Activated CD8-positive, alpha-beta T cell treated with anti-CD3 and anti-CD28 coated beads for 36 hours (primary cell): ENCODE measurements at regions not wholly inside any gene's neighbourhood (a gene's known extent, or its start where the extent isn't known, plus 50 kb on each side); places are given as distances from the start of the nearest gene placed in this dataset.

Experiments
- ATAC-seq: fragments of 200-7000 bp; cut with Tn5 transposase; one replicate; pipeline ENCODE4 v1.10.0; 2021; ENCODE audit warnings: mild to moderate bottlenecking, moderate library complexity
- CTCF ChIA-PET: fragments of 350-600 bp; sonication (Branson Sonifier 250); formaldehyde crosslinking; loops from one replicate; lab custom pipeline; 2021; ENCODE audit warnings: antibody characterized with exemption; lab: Charles Lee
- POLR2A ChIA-PET: fragments of 350-600 bp; sonication (Branson Sonifier 250); formaldehyde crosslinking; loops from one replicate; lab custom pipeline; 2021; ENCODE audit warnings: antibody characterized with exemption; lab: Charles Lee
- DNase-seq: peaks from one replicate; pipeline ENCODE4 v3.0.0-alpha.2; 2020
- H3K27ac Mint-ChIP-seq: one replicate; pipeline ENCODE4 v1.8.0; 2021; ENCODE audit warnings: mild to moderate bottlenecking, mixed read lengths
- H3K27me3 Mint-ChIP-seq: one replicate; pipeline ENCODE4 v1.8.0; 2021; ENCODE audit warnings: mixed read lengths
- H3K36me3 Mint-ChIP-seq: one replicate; pipeline ENCODE4 v1.8.0; 2021; ENCODE audit warnings: low read depth, mixed read lengths
- H3K4me1 Mint-ChIP-seq: one replicate; pipeline ENCODE4 v1.8.0; 2021; ENCODE audit warnings: low read depth, mixed read lengths
- H3K4me3 Mint-ChIP-seq: one replicate; pipeline ENCODE4 v1.8.0; 2021; ENCODE audit warnings: mild to moderate bottlenecking, moderate library complexity, mixed read lengths
- H3K9me3 Mint-ChIP-seq: one replicate; pipeline ENCODE4 v1.8.0; 2021; ENCODE audit warnings: mixed read lengths
- intact Hi-C: fragments of 100-400 bp; cut with micrococcal nuclease; formaldehyde crosslinking; loops from one replicate; pipeline ENCODE4 v1.10.0; 2022
- TF ChIP-seq, protein P1 (sequence below): fragments of 200-600 bp; IDR thresholded peaks from one replicate; pipeline ENCODE4 v1.8.0; 2022; ENCODE audit warnings: antibody characterized with exemption, mild to moderate bottlenecking

DNA sequence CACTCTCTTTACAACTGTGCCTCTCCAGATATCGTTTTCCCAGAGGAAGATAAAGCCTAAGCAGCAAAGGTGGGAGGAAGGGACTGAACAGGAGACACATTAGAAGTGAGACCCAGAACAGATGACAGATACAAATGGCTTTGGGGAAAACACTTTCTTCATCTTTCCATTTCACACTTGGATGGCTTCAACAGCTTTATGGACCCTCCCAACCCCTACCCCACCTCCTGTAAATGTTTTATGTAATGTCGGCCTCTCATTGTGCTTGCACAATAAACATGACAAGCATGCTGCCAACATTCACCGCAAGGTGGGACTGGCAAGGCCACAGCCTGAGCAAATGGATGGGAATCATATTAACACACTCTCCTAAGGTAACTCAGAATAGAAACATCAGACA lies 1088.6 kb downstream of the TUSC7 start:
- POLR2A ChIA-PET: no interaction called here
- no peak for ATAC-seq
- Mint-ChIP-seq H3K36me3 (no peaks in the 10 kb centered on the region), H3K27me3 (no peaks in the 10 kb centered on the region), H3K9me3 (peaks cover 1% of the 10 kb centered on the region), H3K27ac (no peak overlapping the region), H3K4me3 (no peak overlapping the region), H3K4me1 (no peaks in the 10 kb centered on the region)
- intact Hi-C loops: no loop called here
- TF ChIP-seq, protein P1, sequence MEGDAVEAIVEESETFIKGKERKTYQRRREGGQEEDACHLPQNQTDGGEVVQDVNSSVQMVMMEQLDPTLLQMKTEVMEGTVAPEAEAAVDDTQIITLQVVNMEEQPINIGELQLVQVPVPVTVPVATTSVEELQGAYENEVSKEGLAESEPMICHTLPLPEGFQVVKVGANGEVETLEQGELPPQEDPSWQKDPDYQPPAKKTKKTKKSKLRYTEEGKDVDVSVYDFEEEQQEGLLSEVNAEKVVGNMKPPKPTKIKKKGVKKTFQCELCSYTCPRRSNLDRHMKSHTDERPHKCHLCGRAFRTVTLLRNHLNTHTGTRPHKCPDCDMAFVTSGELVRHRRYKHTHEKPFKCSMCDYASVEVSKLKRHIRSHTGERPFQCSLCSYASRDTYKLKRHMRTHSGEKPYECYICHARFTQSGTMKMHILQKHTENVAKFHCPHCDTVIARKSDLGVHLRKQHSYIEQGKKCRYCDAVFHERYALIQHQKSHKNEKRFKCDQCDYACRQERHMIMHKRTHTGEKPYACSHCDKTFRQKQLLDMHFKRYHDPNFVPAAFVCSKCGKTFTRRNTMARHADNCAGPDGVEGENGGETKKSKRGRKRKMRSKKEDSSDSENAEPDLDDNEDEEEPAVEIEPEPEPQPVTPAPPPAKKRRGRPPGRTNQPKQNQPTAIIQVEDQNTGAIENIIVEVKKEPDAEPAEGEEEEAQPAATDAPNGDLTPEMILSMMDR: no peak
- no peak for DNase-seq
- CTCF ChIA-PET: no interaction called here

DNA sequence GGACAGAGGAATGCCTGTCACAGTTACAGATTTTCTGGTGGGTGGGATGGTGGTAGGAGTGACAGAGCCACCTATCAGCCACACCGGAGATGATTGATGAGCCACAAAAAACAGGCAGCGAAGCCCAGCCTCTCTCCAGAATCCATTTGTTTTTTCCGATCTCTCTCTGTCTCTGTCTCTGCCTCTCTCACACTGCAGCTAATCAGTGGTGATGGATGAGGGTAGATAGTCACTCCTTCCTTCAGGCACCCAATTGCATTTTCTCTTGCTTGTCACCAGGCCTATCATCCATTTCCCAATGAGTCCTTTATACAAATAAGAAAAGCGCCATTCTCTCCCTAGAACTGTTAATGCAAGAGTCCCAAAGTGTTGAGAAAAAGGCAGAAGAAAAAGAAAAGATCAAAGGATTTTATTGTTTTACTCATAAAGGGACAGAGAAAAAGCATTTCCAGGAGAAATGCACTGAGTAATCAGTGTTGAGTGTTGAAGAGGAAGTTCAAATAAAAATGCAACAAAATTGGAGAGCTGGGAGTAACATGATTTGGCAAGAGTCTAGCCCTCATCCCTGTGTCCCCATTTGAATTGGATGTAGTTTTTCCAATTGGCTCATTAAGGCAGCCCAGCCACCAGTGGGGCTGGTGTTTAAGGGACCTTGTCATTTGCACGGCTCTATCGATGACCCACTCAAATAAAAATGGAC lies 1089.3 kb downstream of the TUSC7 start:
- no peak for ATAC-seq
- intact Hi-C loops: no loop called here
- no peaks in the 10 kb centered on the region for H3K36me3 Mint-ChIP-seq
- H3K4me1 Mint-ChIP-seq: no peaks in the 10 kb centered on the region
- ChIA-PET CTCF (no interaction called here), POLR2A (no interaction called here)
- H3K9me3 Mint-ChIP-seq: peaks cover 1% of the 10 kb centered on the region
- H3K4me3 Mint-ChIP-seq: no peak overlapping the region
- no peak for DNase-seq
- H3K27ac Mint-ChIP-seq: no peak overlapping the region
- TF ChIP-seq, protein P1: no peak
- H3K27me3 Mint-ChIP-seq: no peaks in the 10 kb centered on the region

DNA sequence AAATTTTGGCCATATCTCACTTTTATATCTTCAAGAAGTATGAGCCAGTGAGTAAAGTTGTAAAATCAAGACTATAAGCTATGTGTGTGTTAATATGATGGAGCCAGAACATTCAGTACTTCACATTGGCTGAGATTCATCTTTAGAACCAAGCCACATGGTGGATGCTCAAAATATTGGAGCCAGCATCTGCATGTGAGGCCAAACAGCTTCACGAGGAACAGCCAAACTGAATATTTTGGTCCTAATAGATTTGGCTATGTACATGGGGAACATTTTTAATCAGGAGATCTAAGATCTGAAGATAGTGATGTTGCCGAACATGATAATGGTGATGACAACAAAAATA lies 1089.8 kb downstream of the TUSC7 start:
- no peak overlapping the region for H3K4me3 Mint-ChIP-seq
- POLR2A ChIA-PET: no interaction called here
- H3K9me3 Mint-ChIP-seq: peaks cover 1% of the 10 kb centered on the region

DNA sequence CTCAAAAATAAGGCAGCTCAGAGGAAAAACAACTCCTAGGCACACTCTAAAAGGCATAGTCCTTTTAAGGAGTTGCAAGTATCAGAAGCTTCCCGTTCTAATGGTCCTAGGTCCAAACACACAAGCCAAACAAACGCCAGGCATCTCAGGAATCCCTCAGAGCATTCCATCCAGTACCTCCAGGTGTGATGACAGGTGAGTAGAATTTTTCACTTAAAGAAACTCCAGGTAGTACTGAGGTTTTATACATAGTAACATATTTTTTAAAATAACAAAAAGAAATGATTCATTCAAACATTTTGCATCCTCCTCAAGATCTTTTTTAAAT lies 1092.3 kb downstream of the TUSC7 start:
- CTCF ChIA-PET: no interaction called here
- TF ChIP-seq, protein P1: no peak
- Mint-ChIP-seq H3K27ac (no peak overlapping the region), H3K36me3 (no peaks in the 10 kb centered on the region), H3K4me3 (no peak overlapping the region), H3K9me3 (no peaks in the 10 kb centered on the region), H3K4me1 (no peaks in the 10 kb centered on the region), H3K27me3 (no peaks in the 10 kb centered on the region)
- DNase-seq: no peak
- intact Hi-C loops: no loop called here
- POLR2A ChIA-PET: no interaction called here
- ATAC-seq: no peak

More for the DNA sequence above, 1089.8 kb downstream of the TUSC7 start:
- ATAC-seq (no peak), DNase-seq (no peak)
- Mint-ChIP-seq H3K4me1 (no peaks in the 10 kb centered on the region), H3K27me3 (no peaks in the 10 kb centered on the region), H3K36me3 (no peaks in the 10 kb centered on the region), H3K27ac (no peak overlapping the region)
- TF ChIP-seq, protein P1: no peak
- CTCF ChIA-PET: no interaction called here
- intact Hi-C loops: no loop called here

DNA sequence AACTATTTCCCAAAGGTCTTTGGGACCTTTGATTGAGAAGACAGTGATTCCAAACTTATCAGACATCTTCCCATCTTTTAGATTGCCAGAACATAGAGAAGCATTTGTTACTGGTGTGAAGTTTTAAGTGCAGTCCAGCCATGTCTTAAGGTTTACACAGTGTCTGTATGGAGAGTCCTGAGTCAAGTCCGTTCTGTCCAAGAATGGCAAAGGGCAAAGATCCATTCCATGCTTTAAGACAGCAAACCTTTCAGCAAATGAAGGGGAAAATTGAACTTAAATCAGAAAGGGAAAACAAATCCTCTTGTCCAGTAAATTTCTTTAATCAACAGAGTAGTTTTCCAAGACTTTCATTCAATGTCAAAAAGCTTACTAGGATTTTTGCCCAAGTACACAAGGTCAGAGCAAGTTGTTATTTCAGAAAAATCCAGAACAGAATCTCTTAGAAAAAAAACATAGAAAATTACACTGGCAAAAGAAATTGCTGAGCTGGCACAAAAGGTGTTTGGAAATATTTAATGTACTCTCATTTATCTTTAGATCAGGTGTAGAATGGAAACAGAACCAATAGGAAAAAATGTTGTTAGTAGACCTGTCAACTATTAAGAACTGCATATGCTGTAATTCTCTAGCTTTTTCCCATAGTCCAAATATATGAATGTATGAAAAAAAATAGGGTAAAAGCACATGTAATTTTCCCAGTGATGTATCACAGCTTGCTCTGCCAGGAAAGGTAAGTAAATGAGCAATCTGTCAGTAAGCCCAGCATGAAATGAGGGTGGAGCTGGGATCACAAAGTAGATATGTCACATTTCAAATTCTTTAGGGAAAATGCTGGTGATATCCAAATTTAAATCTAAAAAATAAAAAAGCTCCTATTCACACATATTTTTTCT lies 1099.9 kb downstream of the TUSC7 start:
- CTCF ChIA-PET: no interaction called here
- DNase-seq: no peak
- POLR2A ChIA-PET: no interaction called here
- TF ChIP-seq, protein P1: no peak
- no peak for ATAC-seq
- Mint-ChIP-seq H3K27ac (no peak overlapping the region), H3K4me1 (no peaks in the 10 kb centered on the region), H3K4me3 (no peak overlapping the region), H3K9me3 (peaks cover 5% of the 10 kb centered on the region), H3K36me3 (no peaks in the 10 kb centered on the region), H3K27me3 (no peaks in the 10 kb centered on the region)
- intact Hi-C loops: no loop called here
